Progenitor cell of endocrine pancreas (in vitro differentiated cells): ENCODE measurements at regions not wholly inside any gene's neighbourhood (a gene's known extent, or its start where the extent isn't known, plus 50 kb on each side); places are given as distances from the start of the nearest gene placed in this dataset.

ENCODE experiments used
- DNase-seq: peaks from one replicate; pipeline ENCODE4 v3.0.0; 2021; ENCODE audit warnings: low spot score; ENCODE audit not compliant: unreplicated experiment
- H3K27ac Mint-ChIP-seq: 2 replicates; pipeline ENCODE4 v1.8.0; 2021; ENCODE audit warnings: mild to moderate bottlenecking, moderate library complexity, mixed read lengths
- H3K27me3 Mint-ChIP-seq: 2 replicates; pipeline ENCODE4 v1.8.0; 2021; ENCODE audit warnings: mixed read lengths
- H3K36me3 Mint-ChIP-seq: 2 replicates; pipeline ENCODE4 v1.8.0; 2022; ENCODE audit warnings: mixed read lengths; ENCODE audit not compliant: insufficient read depth
- H3K4me1 Mint-ChIP-seq: 2 replicates; pipeline ENCODE4 v1.8.0; 2021; ENCODE audit warnings: low read depth, mixed read lengths
- H3K4me3 Mint-ChIP-seq: 2 replicates; pipeline ENCODE4 v1.8.0; 2021; ENCODE audit warnings: low read depth, mild to moderate bottlenecking, moderate library complexity, mixed read lengths
- H3K9me3 Mint-ChIP-seq: 2 replicates; pipeline ENCODE4 v1.8.0; 2021; ENCODE audit warnings: low read depth, mixed read lengths
- TF ChIP-seq, protein P1 (sequence below): fragments of 200-600 bp; sonication (generic); IDR thresholded peaks from one replicate; pipeline ENCODE4 v1.5.0; 2021; ENCODE audit warnings: antibody characterized with exemption, mild to moderate bottlenecking; ENCODE audit not compliant: unreplicated experiment

GRCh38 chr16:17538927-17539326 lies 68.2 kb upstream of the XYLT1 start:
- no peak overlapping the region for H3K4me3 Mint-ChIP-seq
- H3K9me3 Mint-ChIP-seq = no peaks in the 10 kb centered on the region
- H3K36me3 Mint-ChIP-seq = no peaks in the 10 kb centered on the region
- peaks cover 6% of the 10 kb centered on the region for H3K27me3 Mint-ChIP-seq
- H3K4me1 Mint-ChIP-seq = no peaks in the 10 kb centered on the region
- no peak overlapping the region for H3K27ac Mint-ChIP-seq
- no peak for DNase-seq
- TF ChIP-seq, protein P1, sequence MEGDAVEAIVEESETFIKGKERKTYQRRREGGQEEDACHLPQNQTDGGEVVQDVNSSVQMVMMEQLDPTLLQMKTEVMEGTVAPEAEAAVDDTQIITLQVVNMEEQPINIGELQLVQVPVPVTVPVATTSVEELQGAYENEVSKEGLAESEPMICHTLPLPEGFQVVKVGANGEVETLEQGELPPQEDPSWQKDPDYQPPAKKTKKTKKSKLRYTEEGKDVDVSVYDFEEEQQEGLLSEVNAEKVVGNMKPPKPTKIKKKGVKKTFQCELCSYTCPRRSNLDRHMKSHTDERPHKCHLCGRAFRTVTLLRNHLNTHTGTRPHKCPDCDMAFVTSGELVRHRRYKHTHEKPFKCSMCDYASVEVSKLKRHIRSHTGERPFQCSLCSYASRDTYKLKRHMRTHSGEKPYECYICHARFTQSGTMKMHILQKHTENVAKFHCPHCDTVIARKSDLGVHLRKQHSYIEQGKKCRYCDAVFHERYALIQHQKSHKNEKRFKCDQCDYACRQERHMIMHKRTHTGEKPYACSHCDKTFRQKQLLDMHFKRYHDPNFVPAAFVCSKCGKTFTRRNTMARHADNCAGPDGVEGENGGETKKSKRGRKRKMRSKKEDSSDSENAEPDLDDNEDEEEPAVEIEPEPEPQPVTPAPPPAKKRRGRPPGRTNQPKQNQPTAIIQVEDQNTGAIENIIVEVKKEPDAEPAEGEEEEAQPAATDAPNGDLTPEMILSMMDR = no peak

DNA sequence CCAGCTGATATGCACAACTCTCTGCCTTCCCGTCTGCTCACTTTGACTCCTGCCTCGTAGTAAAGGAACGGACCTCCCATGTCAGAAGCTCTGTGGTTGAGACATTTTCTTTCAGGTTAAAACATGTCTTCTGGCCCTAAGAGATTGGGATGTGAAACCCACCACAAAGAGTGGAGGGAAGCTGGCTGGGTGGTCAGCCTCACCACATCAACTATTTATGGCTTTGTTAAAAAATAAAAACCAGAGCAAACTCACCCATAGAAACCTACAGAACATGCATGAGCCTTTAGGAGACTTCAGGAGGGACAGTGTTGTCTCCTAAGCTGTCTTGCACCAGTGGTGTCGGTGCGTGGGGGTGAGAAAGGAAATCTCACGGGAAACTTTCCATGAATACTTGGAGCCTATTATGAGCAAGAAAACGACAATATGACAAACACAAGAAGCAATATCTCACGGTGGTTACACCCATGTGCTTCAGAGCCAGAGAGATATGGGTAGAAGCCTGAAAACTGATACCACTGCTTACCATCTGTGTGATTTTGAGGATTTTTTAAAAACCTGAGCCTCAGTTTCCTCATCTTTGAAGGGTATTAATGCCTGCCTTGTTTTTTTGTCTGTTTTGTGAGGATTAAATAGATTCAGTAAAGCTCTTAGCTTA lies 61.7 kb upstream of the XYLT1 start:
- peaks cover 16% of the 10 kb centered on the region for H3K27me3 Mint-ChIP-seq
- H3K4me1 Mint-ChIP-seq = no peaks in the 10 kb centered on the region
- H3K4me3 Mint-ChIP-seq = no peak overlapping the region
- no peak overlapping the region for H3K27ac Mint-ChIP-seq
- TF ChIP-seq, protein P1 = no peak
- no peak for DNase-seq
- H3K36me3 Mint-ChIP-seq = no peaks in the 10 kb centered on the region
- H3K9me3 Mint-ChIP-seq = peaks cover 11% of the 10 kb centered on the region

GRCh38 chr16:17529982-17530760 lies 59.4 kb upstream of the XYLT1 start:
- peaks cover 10% of the 10 kb centered on the region for H3K27me3 Mint-ChIP-seq
- peaks cover 11% of the 10 kb centered on the region for H3K9me3 Mint-ChIP-seq
- no peaks in the 10 kb centered on the region for H3K4me1 Mint-ChIP-seq
- H3K27ac Mint-ChIP-seq = no peak overlapping the region
- no peaks in the 10 kb centered on the region for H3K36me3 Mint-ChIP-seq
- no peak for DNase-seq
- H3K4me3 Mint-ChIP-seq = no peak overlapping the region
- TF ChIP-seq, protein P1 = no peak

DNA sequence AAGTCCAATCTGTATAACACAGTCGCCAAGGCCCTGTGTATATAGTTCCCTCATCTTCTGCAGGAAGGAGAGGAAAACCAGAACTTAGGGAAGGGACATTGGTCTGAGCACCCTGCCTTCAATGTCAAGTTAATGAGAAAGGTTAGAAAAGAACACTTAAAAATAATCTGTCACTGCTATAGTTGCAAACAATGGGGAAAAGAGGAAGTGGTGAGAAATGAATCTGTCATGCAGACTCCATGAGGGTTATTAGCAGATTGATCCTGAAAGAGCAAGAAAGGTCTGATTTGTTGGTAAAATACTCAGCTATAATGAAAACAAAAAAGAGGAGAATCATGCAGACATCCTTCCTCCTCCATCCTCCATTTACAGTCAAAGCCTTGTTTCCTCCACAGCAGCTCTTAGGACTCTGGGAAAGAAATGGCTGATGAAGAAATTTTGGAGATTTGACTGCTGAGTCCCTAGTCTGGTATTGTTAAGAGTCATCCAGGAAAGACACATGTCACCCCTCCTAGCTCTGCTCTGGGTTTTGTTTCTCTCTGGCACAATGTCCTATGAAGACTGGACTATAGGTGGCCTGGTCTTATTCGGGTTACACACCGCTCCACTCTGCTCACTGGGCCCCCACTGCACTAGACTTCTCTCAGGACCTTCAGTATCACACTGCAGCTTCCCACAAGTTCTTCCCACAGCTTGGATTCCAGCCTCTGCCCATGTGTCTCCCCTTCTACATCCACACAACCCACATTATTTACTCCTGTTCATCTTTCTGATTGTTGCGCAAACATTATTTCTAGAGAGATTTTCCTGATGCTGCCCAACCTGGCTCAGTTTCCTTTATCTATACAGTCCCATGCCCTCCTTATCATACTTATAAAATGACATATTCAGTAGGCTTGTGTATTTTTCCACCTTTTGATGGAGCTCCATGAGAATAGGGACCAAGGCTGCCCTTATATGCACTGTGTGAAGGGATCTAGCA lies 56.5 kb upstream of the XYLT1 start:
- TF ChIP-seq, protein P1 = no peak
- Mint-ChIP-seq H3K4me1 (no peaks in the 10 kb centered on the region), H3K27ac (no peak overlapping the region), H3K9me3 (peaks cover 11% of the 10 kb centered on the region), H3K27me3 (peaks cover 7% of the 10 kb centered on the region), H3K4me3 (no peak overlapping the region), H3K36me3 (no peaks in the 10 kb centered on the region)
- DNase-seq = no peak

DNA sequence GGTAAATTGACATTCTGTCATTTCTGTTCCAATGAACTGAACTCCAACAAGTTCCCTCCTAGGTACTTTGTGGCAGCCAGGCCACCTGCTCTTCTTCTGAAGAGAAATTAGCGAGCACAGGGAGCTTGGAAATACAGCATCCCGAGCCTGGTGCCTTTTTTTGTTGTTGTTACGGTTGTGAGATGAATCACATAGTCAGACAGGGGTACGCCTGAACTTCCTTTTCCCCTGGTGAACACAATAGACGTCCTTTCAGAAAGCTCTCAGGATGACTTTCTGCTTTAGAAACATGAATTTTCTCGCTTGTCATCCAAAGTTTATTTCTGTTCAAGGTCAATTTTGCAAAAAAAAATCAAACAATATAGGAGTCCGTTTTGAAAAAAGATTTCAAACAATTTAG lies 53.9 kb upstream of the XYLT1 start:
- Mint-ChIP-seq H3K9me3 (peaks cover 2% of the 10 kb centered on the region), H3K27me3 (peaks cover 17% of the 10 kb centered on the region), H3K36me3 (no peaks in the 10 kb centered on the region), H3K4me3 (no peak overlapping the region), H3K4me1 (no peaks in the 10 kb centered on the region), H3K27ac (no peak overlapping the region)
- TF ChIP-seq, protein P1 = no peak
- DNase-seq = no peak
